SU-DHL-6 (cell line): ENCODE measurements at regions not wholly inside any gene's neighbourhood (a gene's known extent, or its start where the extent isn't known, plus 50 kb on each side); places are given as distances from the start of the nearest gene placed in this dataset.

Experiments
- H2AFZ ChIP-seq: fragments of 200-600 bp; sonication (generic); 2 replicates; pipeline ENCODE4 v1.6.1; 2014; ENCODE audit warnings: low read depth, mild to moderate bottlenecking, moderate library complexity, mixed read lengths, antibody characterized with exemption, low read length; ENCODE audit not compliant: severe bottlenecking
- H3F3A ChIP-seq: fragments of 200-600 bp; shearing (Covaris generic); 2 replicates; pipeline ENCODE4 v1.6.0; 2016; ENCODE audit warnings: antibody characterized with exemption, mild to moderate bottlenecking; ENCODE audit not compliant: insufficient read depth
- H3K27ac ChIP-seq: fragments of 200-600 bp; sonication (generic); 2 replicates; pipeline ENCODE4 v1.5.1; 2016; ENCODE audit warnings: low read depth, mild to moderate bottlenecking, low read length, moderate library complexity, mixed read lengths
- H3K27me3 ChIP-seq: fragments of 200-600 bp; sonication (generic), shearing (Covaris generic); 2 replicates; pipeline ENCODE4 v1.6.0; 2014; ENCODE audit warnings: mild to moderate bottlenecking, low read length
- H3K36me3 ChIP-seq: fragments of 200-600 bp; sonication (generic); 2 replicates; pipeline ENCODE4 v1.6.1; 2014; ENCODE audit warnings: mild to moderate bottlenecking, low read length, mixed read lengths
- H3K4me2 ChIP-seq: fragments of 300-600, 200-600 bp; shearing (Covaris generic), sonication (generic); 2 replicates; pipeline ENCODE4 v1.6.0; 2014; ENCODE audit warnings: low read length, low read depth, mild to moderate bottlenecking; ENCODE audit not compliant: poor library complexity, severe bottlenecking
- H3K4me3 ChIP-seq: fragments of 200-600 bp; sonication (generic); 2 replicates; pipeline ENCODE4 v1.5.1; 2014; ENCODE audit warnings: antibody characterized with exemption, low read length, mild to moderate bottlenecking, mixed read lengths; ENCODE audit not compliant: insufficient read depth, poor library complexity, severe bottlenecking
- H3K79me2 ChIP-seq: fragments of 200-600 bp; sonication (generic); 2 replicates; pipeline ENCODE4 v1.6.1; 2014; ENCODE audit warnings: mild to moderate bottlenecking, low read length, moderate library complexity; ENCODE audit not compliant: insufficient read depth
- H3K9ac ChIP-seq: fragments of 200-600 bp; sonication (generic); 2 replicates; pipeline ENCODE4 v1.7.0; 2014; ENCODE audit warnings: mild to moderate bottlenecking, low read length
- H3K9me2 ChIP-seq: fragments of 200-600 bp; sonication (generic); replicated peaks from 2 replicates; pipeline ENCODE4 v1.6.1; 2014; ENCODE audit warnings: low read length; ENCODE audit not compliant: insufficient read depth
- H3K9me3 ChIP-seq: fragments of 200-600 bp; sonication (generic); 2 replicates; pipeline ENCODE4 v1.6.1; 2014; ENCODE audit warnings: low read length, mixed read lengths; ENCODE audit not compliant: insufficient read depth
- H4K20me1 ChIP-seq: fragments of 200-600 bp; sonication (generic); 2 replicates; pipeline ENCODE4 v1.6.1; 2014; ENCODE audit warnings: low read depth, mild to moderate bottlenecking, antibody characterized with exemption, low read length, moderate library complexity, mixed read lengths
- CTCF ChIP-seq: fragments of 200-600 bp; sonication (generic); IDR thresholded peaks from one replicate; pipeline ENCODE4 v1.5.1; 2017; ENCODE audit warnings: antibody characterized with exemption, mild to moderate bottlenecking, low read length, moderate library complexity; ENCODE audit not compliant: insufficient read depth, poor library complexity, severe bottlenecking
- EZH2phosphoT487 ChIP-seq: fragments of 200-600 bp; sonication (generic), shearing (Covaris generic); conservative IDR thresholded peaks from 2 replicates; pipeline ENCODE4 v1.6.1; 2018; ENCODE audit warnings: mild to moderate bottlenecking, antibody characterized with exemption, low read length, moderate library complexity, mixed read lengths

DNA sequence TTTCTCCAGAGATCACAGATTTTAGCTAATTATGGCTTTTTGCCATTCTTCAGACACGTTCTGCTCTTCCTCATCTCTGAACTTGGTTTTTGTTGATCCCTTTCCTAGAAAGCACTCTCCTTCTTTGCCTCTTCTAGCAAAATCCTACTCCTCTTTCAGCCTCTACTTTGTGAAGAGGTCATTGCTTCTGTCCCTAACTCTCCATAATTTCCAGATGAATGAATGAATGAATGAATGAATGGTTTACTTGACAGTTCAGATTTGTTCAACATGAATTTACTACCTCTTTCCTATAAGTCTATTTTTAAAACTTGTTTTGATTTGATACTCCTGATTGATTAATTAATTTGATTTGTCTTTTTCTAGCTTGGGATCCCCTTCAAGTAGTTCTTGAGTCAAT is 94.0 kb upstream of the IFNGR1 start:
- no peak overlapping the region for H3K9ac ChIP-seq
- H4K20me1 ChIP-seq = no peaks in the 10 kb centered on the region
- H3K27ac ChIP-seq = no peak overlapping the region
- no peaks in the 10 kb centered on the region for H3K27me3 ChIP-seq
- no peak overlapping the region for H3K4me2 ChIP-seq
- no peaks in the 10 kb centered on the region for H3F3A ChIP-seq
- no peak for TF ChIP-seq EZH2phosphoT487
- TF ChIP-seq CTCF = no peak
- H3K9me3 ChIP-seq = no peaks in the 10 kb centered on the region
- no peak overlapping the region for H2AFZ ChIP-seq
- no peak overlapping the region for H3K4me3 ChIP-seq
- no peaks in the 10 kb centered on the region for H3K9me2 ChIP-seq
- H3K79me2 ChIP-seq = no peaks in the 10 kb centered on the region
- H3K36me3 ChIP-seq = no peaks in the 10 kb centered on the region

DNA sequence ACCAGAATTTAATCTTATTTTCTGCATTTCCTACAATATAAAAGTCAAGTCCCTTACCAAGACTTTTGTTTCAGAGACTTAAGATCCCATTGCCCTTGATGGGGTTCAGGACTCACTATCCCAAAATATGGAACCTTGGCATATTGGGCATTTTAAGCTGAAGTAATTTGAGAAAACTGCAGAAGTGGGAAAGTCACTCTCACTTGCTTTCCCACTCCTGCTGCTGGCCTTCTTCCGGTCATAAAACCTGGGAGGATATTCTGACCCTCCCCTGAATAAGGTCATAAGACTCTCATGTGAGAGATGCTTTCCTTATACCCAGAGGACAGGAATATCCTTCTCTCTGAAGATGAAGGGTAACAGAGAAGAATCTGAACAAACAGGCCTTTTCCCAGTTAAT is 92.8 kb upstream of the IFNGR1 start:
- no peaks in the 10 kb centered on the region for H4K20me1 ChIP-seq
- no peak overlapping the region for H3K4me2 ChIP-seq
- H2AFZ ChIP-seq = no peak overlapping the region
- H3K27me3 ChIP-seq = no peaks in the 10 kb centered on the region
- no peaks in the 10 kb centered on the region for H3F3A ChIP-seq
- no peaks in the 10 kb centered on the region for H3K36me3 ChIP-seq
- no peak for TF ChIP-seq EZH2phosphoT487
- TF ChIP-seq CTCF = no peak
- no peak overlapping the region for H3K4me3 ChIP-seq
- H3K27ac ChIP-seq = no peak overlapping the region
- H3K9me2 ChIP-seq = no peaks in the 10 kb centered on the region
- no peaks in the 10 kb centered on the region for H3K79me2 ChIP-seq
- H3K9ac ChIP-seq = no peak overlapping the region
- no peaks in the 10 kb centered on the region for H3K9me3 ChIP-seq

DNA sequence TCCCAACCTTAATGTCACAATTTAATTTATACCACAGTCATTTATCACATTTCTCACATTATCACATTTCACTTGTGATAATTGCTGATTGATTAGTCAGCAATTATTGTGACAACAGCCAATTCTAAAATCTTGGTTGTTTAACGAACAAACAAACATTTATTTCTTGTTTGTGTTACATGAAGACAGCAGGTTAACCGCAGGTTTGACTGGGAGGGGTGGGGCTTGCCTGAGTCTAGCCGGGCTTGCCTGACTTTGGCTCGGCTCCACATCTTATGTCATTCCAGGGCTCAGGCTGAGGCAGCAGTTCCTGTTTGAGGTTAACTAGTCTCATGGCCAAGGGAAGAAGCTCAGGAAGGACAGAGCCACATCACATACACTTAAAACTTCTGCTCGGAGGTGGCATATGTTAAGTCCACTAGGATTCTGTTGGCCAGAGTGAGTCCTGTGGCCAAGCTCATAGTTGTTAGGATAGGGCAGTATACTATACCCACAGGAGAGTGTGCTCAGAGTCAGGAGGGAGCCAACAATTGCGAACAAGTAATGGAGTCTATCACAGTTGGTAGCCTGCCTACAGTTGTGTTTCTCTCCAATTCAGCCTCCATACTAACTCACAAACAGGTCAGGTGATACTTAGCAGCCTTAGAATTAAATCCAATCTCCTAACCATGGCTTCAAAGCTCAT is 90.0 kb upstream of the IFNGR1 start:
- Histone ChIP-seq H3K9ac (no peak overlapping the region), H3K79me2 (no peaks in the 10 kb centered on the region), H3K36me3 (no peaks in the 10 kb centered on the region), H3K27ac (no peak overlapping the region), H3K4me3 (no peak overlapping the region), H3K9me3 (no peaks in the 10 kb centered on the region), H4K20me1 (no peaks in the 10 kb centered on the region), H3K4me2 (no peak overlapping the region), H3K27me3 (no peaks in the 10 kb centered on the region), H2AFZ (no peak overlapping the region), H3F3A (no peaks in the 10 kb centered on the region), H3K9me2 (no peaks in the 10 kb centered on the region)
- TF ChIP-seq CTCF = no peak
- no peak for TF ChIP-seq EZH2phosphoT487
